Hematopoietic multipotent progenitor cell treated with erythropoietin and hydrocortisone succinate and interleukin-3 and kit ligand, for 17 days (in vitro differentiated cells): ENCODE measurements at regions not wholly inside any gene's neighbourhood (a gene's known extent, or its start where the extent isn't known, plus 50 kb on each side); places are given as distances from the start of the nearest gene placed in this dataset.
"Not testable (repeated sequence)": the region's sequence is repeated elsewhere in the genome, so short reads cannot be mapped to it uniquely, and the experiment has no call there.

Source experiments
- DNase-seq: peaks from one replicate; pipeline ENCODE4 v3.0.0-alpha.2; 2015; ENCODE audit warnings: low spot score

GRCh38 chr11:33970984-33971466, 79.1 kb upstream of the LMO2 start:
- peak; percentile 82 for DNase-seq

- DNase-seq: no peak
Measured at GRCh38 chr11:33967451-33967850, 75.6 kb upstream of the LMO2 start.

- no peak for DNase-seq
Measured at GRCh38 chr11:33965032-33965431, 73.2 kb upstream of the LMO2 start.

- no peak for DNase-seq
Measured at GRCh38 chr11:33959855-33960400, 68.1 kb upstream of the LMO2 start.

- DNase-seq: no peak
Measured at GRCh38 chr11:33957304-33957917, 65.5 kb upstream of the LMO2 start.

- no peak for DNase-seq
Measured at GRCh38 chr11:33956611-33957010, 64.7 kb upstream of the LMO2 start.

GRCh38 chr11:33953289-33953688, 61.4 kb upstream of the LMO2 start:
- no peak for DNase-seq

GRCh38 chr11:33952805-33953204, 60.9 kb upstream of the LMO2 start:
- DNase-seq: no peak

- DNase-seq: no peak
Measured at GRCh38 chr11:33949252-33949913, 57.5 kb upstream of the LMO2 start.

GRCh38 chr11:33948494-33948893, 56.6 kb upstream of the LMO2 start:
- no peak for DNase-seq

- not testable (repeated sequence) for DNase-seq
Measured at GRCh38 chr11:33947918-33948317, 56.0 kb upstream of the LMO2 start.

GRCh38 chr11:33946930-33947329, 55.1 kb upstream of the LMO2 start:
- DNase-seq: no peak

- DNase-seq: no peak
Measured at GRCh38 chr11:33945481-33946268, 53.8 kb upstream of the LMO2 start.

GRCh38 chr11:33944693-33945424, 53.0 kb upstream of the LMO2 start:
- DNase-seq: peak; percentile 75

- no peak for DNase-seq
Measured at GRCh38 chr11:33944345-33944692, 52.4 kb upstream of the LMO2 start.

GRCh38 chr11:33942954-33943353, 51.1 kb upstream of the LMO2 start:
- DNase-seq: no peak

GRCh38 chr11:33941637-33942160, 49.8 kb upstream of the LMO2 start:
- peak; percentile 57 for DNase-seq
